B cell (primary cell): ENCODE measurements at regions not wholly inside any gene's neighbourhood (a gene's known extent, or its start where the extent isn't known, plus 50 kb on each side); places are given as distances from the start of the nearest gene placed in this dataset.

Experiments
- ATAC-seq: fragments of 200-7000 bp; cut with Tn5 transposase; one replicate; pipeline ENCODE4 v1.10.0; 2021; ENCODE audit warnings: low read depth, mild to moderate bottlenecking, moderate number of reproducible peaks, moderate library complexity
- CTCF ChIA-PET: fragments of 350-600 bp; sonication (Branson Sonifier 250); formaldehyde crosslinking; loops from one replicate; lab custom pipeline; 2021; ENCODE audit warnings: antibody characterized with exemption, inconsistent platforms; lab: Charles Lee
- POLR2A ChIA-PET: fragments of 350-600 bp; sonication (Branson Sonifier 250); formaldehyde crosslinking; loops from one replicate; lab custom pipeline; 2021; ENCODE audit warnings: antibody characterized with exemption; lab: Charles Lee
- DNase-seq: peaks from one replicate; pipeline ENCODE4 v3.0.0; 2013
- H2AFZ ChIP-seq: 2 replicates; pipeline ENCODE4 v1.6.1; 2012; ENCODE audit warnings: mild to moderate bottlenecking, low read depth, low read length; ENCODE audit not compliant: insufficient read depth, poor library complexity, severe bottlenecking
- H3K27ac ChIP-seq, 2 donors: 1 replicate in 1 of 2; 2 replicates in 1 of 2; pipeline ENCODE4 v1.5.1; 2012 to 2013; ENCODE audit warnings: low read length in 2 of 2, mild to moderate bottlenecking in 2 of 2, moderate library complexity in 1 of 2
- H3K27me3 ChIP-seq, 4 experiments: fragments of 200-600 bp in 1 of 4; sonication (generic) in 1 of 4; replicated peaks in 1 of 4; 1 replicate in 2 of 4; 2 replicates in 2 of 4; pipeline versions ENCODE4 v1.6.1 to v1.7.0; 2013 to 2016; ENCODE audit warnings: low read length in 3 of 4, mild to moderate bottlenecking in 2 of 4, mixed read lengths in 1 of 4, moderate library complexity in 1 of 4; ENCODE audit not compliant: insufficient read depth in 4 of 4, control insufficient read depth in 3 of 4; ENCODE audit errors: control extremely low read depth in 1 of 4
- H3K36me3 ChIP-seq, 2 experiments: replicated peaks in 1 of 2; 1 replicate in 1 of 2; 2 replicates in 1 of 2; pipeline versions ENCODE4 v1.6.1 to v1.7.1; 2013; ENCODE audit warnings: low read length in 1 of 2; ENCODE audit not compliant: insufficient read depth in 2 of 2, control insufficient read depth in 1 of 2; ENCODE audit errors: control extremely low read depth in 1 of 2, extremely low read depth in 1 of 2
- H3K4me1 ChIP-seq, 2 donors: fragments of 200-600 bp in 1 of 2; sonication (generic) in 1 of 2; 1 replicate in 1 of 2; 2 replicates in 1 of 2; pipeline versions ENCODE4 v1.5.1 to v1.6.1; 2013 to 2017; ENCODE audit warnings: low read length in 2 of 2; ENCODE audit not compliant: control insufficient read depth in 2 of 2, insufficient read depth in 2 of 2
- H3K4me2 ChIP-seq: replicated peaks from 2 replicates; pipeline ENCODE3; 2012; ENCODE audit warnings: mild to moderate bottlenecking, low read depth, low read length; ENCODE audit not compliant: poor library complexity, severe bottlenecking
- H3K4me3 ChIP-seq, 5 experiments: fragments of 200-600 bp in 1 of 5; sonication (generic) in 1 of 5; 1 replicate in 3 of 5; 2 replicates in 2 of 5; pipeline versions ENCODE4 v1.5.1 to v1.7.0; 2011 to 2016; ENCODE audit warnings: low read length in 4 of 5, mild to moderate bottlenecking in 4 of 5, low read depth in 2 of 5, control low read depth in 1 of 5, moderate library complexity in 1 of 5; ENCODE audit not compliant: insufficient read depth in 1 of 5; ENCODE audit errors: control extremely low read depth in 1 of 5, extremely low read depth in 1 of 5
- H3K79me2 ChIP-seq: fragments of 200-600 bp; sonication (generic); one replicate; pipeline ENCODE4 v1.6.0; 2016; ENCODE audit warnings: low read length; ENCODE audit not compliant: control insufficient read depth, insufficient read depth
- H3K9ac ChIP-seq: fragments of 200-600 bp; sonication (generic); 2 replicates; pipeline ENCODE4 v1.6.1; 2017; ENCODE audit warnings: mild to moderate bottlenecking, low read length, moderate library complexity
- H3K9me3 ChIP-seq, 3 donors: one replicate each; pipeline versions ENCODE4 v1.6.1 to v1.7.1; 2013; ENCODE audit warnings: low read length in 2 of 3; ENCODE audit not compliant: control insufficient read depth in 2 of 3, insufficient read depth in 1 of 3; ENCODE audit errors: control extremely low read depth in 1 of 3
- H4K20me1 ChIP-seq: 2 replicates; pipeline ENCODE4 v1.6.0; 2012; ENCODE audit warnings: mild to moderate bottlenecking, low read length; ENCODE audit not compliant: insufficient read depth, control insufficient read depth, poor library complexity, severe bottlenecking
- H3K27ac Mint-ChIP-seq: one replicate; pipeline ENCODE4 v1.8.0; 2021; ENCODE audit warnings: mixed read lengths
- H3K27me3 Mint-ChIP-seq: one replicate; pipeline ENCODE4 v1.8.0; 2021; ENCODE audit warnings: mixed read lengths
- H3K4me1 Mint-ChIP-seq: one replicate; pipeline ENCODE4 v1.8.0; 2021; ENCODE audit warnings: mixed read lengths
- H3K4me3 Mint-ChIP-seq: one replicate; pipeline ENCODE4 v1.8.0; 2021; ENCODE audit warnings: mixed read lengths
- H3K9me3 Mint-ChIP-seq: one replicate; pipeline ENCODE4 v1.8.0; 2022; ENCODE audit warnings: mixed read lengths; ENCODE audit not compliant: insufficient read depth
- EZH2 ChIP-seq: IDR thresholded peaks from 2 replicates; pipeline ENCODE4 v1.6.1; 2012; ENCODE audit warnings: borderline replicate concordance, low read depth, mild to moderate bottlenecking, moderate library complexity, low read length; ENCODE audit not compliant: insufficient read depth, poor library complexity, severe bottlenecking
- WGBS: methylation state at CpG from one replicate; pipeline ENCODE4 v1.1.5; 2013; ENCODE audit warnings: missing lambda C conversion rate; ENCODE audit not compliant: insufficient coverage; 5-methylcytosine and 5-hydroxymethylcytosine counted together
- intact Hi-C: fragments of 100-400 bp; cut with micrococcal nuclease; formaldehyde crosslinking; loops from one replicate; pipeline ENCODE4 v1.10.0; 2022
- TF ChIP-seq, protein P1 (sequence below): fragments of 200-600 bp; IDR thresholded peaks from one replicate; pipeline ENCODE4 v1.8.0; 2022; ENCODE audit warnings: antibody characterized with exemption, mild to moderate bottlenecking

GRCh38 chr15:70431854-70432253 lies 331.5 kb downstream of the UACA start:
- POLR2A ChIA-PET: no interaction called here
- WGBS: 76% methylated on average over 4 of the region's 4 CpGs
- H3K4me1 Mint-ChIP-seq: peaks cover 28% of the 10 kb centered on the region
- Histone ChIP-seq H4K20me1 (no peaks in the 10 kb centered on the region), H3K4me2 (no peak overlapping the region), H3K27me3 (no peaks in the 10 kb centered on the region), H3K27ac (no peak overlapping the region), H3K4me3 (no peak overlapping the region), H2AFZ (no peak overlapping the region), H3K4me1 (peaks cover 26 to 36% of the 10 kb centered on the region in 2 donors), H3K9ac (no peak overlapping the region), H3K36me3 (no peaks in the 10 kb centered on the region), H3K79me2 (no peaks in the 10 kb centered on the region), H3K9me3 (peaks cover 0 to 8% (median 4%) of the 10 kb centered on the region in 3 donors)
- intact Hi-C loops: no loop called here
- no peaks in the 10 kb centered on the region for H3K27me3 Mint-ChIP-seq
- no peak overlapping the region for H3K27ac Mint-ChIP-seq
- TF ChIP-seq EZH2: no peak
- TF ChIP-seq, protein P1, sequence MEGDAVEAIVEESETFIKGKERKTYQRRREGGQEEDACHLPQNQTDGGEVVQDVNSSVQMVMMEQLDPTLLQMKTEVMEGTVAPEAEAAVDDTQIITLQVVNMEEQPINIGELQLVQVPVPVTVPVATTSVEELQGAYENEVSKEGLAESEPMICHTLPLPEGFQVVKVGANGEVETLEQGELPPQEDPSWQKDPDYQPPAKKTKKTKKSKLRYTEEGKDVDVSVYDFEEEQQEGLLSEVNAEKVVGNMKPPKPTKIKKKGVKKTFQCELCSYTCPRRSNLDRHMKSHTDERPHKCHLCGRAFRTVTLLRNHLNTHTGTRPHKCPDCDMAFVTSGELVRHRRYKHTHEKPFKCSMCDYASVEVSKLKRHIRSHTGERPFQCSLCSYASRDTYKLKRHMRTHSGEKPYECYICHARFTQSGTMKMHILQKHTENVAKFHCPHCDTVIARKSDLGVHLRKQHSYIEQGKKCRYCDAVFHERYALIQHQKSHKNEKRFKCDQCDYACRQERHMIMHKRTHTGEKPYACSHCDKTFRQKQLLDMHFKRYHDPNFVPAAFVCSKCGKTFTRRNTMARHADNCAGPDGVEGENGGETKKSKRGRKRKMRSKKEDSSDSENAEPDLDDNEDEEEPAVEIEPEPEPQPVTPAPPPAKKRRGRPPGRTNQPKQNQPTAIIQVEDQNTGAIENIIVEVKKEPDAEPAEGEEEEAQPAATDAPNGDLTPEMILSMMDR: no peak
- DNase-seq (no peak), ATAC-seq (no peak)
- no peak overlapping the region for H3K4me3 Mint-ChIP-seq
- no peaks in the 10 kb centered on the region for H3K9me3 Mint-ChIP-seq
- CTCF ChIA-PET: no interaction called here

DNA sequence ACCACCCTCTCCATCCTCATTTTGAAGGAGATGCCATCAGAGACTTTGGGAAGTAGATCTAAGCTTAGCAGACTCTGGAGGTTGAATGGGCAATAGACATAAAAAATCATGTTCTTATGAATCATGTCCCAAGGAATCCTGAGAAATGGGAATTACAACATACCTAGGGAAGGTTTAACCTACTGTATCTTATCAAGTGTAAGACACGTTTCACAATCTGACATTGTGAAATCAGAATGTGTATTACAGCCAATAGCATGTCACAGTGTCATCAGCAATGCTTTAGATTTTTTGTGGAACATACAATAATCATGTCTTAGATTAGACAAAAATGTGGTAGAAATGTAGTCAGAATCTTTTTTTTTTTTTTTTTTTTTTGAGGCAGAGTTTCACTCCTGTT lies 332.4 kb upstream of the TLE3 start:
- no CpG with 5 or more reads among the region's 1 CpG for WGBS

More for the DNA sequence above, 332.4 kb upstream of the TLE3 start:
- no peaks in the 10 kb centered on the region for H3K27me3 Mint-ChIP-seq
- ATAC-seq: no peak
- no peak overlapping the region for H3K27ac Mint-ChIP-seq
- Histone ChIP-seq H3K27ac (no peak overlapping the region), H3K36me3 (no peaks in the 10 kb centered on the region), H3K9me3 (peaks cover 0 to 8% (median 4%) of the 10 kb centered on the region in 3 donors), H3K4me3 (no peak overlapping the region), H3K4me2 (no peak overlapping the region), H4K20me1 (no peaks in the 10 kb centered on the region), H2AFZ (no peak overlapping the region), H3K27me3 (no peaks in the 10 kb centered on the region), H3K9ac (no peak overlapping the region), H3K79me2 (no peaks in the 10 kb centered on the region), H3K4me1 (peaks cover 12 to 24% of the 10 kb centered on the region in 2 donors)
- DNase-seq: no peak
- CTCF ChIA-PET: no interaction called here
- TF ChIP-seq, protein P1: no peak
- TF ChIP-seq EZH2: no peak
- peaks cover 17% of the 10 kb centered on the region for H3K4me1 Mint-ChIP-seq
- intact Hi-C loops: no loop called here
- POLR2A ChIA-PET: interaction anchor here (0.7 kb wide), 1 partner anchor 167 kb away, joined by 5 read pairs; no protein-coding TSS in a partner anchor
- H3K4me3 Mint-ChIP-seq: no peak overlapping the region
- H3K9me3 Mint-ChIP-seq: no peaks in the 10 kb centered on the region
